ACC112 (cell line): ENCODE measurements at regions not wholly inside any gene's neighbourhood (a gene's known extent, or its start where the extent isn't known, plus 50 kb on each side); places are given as distances from the start of the nearest gene placed in this dataset.
"Not testable (repeated sequence)": the region's sequence is repeated elsewhere in the genome, so short reads cannot be mapped to it uniquely, and the experiment has no call there.

Experiments used
- H2AFZ ChIP-seq: fragments of 200-600 bp; sonication (generic); one replicate; pipeline ENCODE4 v1.6.0; 2017; ENCODE audit warnings: antibody characterized with exemption, low read length; ENCODE audit not compliant: unreplicated experiment
- H3K27ac ChIP-seq: fragments of 200-600 bp; sonication (generic); 2 replicates; pipeline ENCODE4 v1.5.1; 2014; ENCODE audit warnings: low read depth, mild to moderate bottlenecking, antibody characterized with exemption, low read length, moderate library complexity
- H3K27me3 ChIP-seq: fragments of 200-600 bp; sonication (generic); 2 replicates; pipeline ENCODE4 v1.6.1; 2014; ENCODE audit warnings: mild to moderate bottlenecking, antibody characterized with exemption, low read length, moderate library complexity, mixed read lengths; ENCODE audit not compliant: insufficient read depth
- H3K36me3 ChIP-seq: fragments of 200-600 bp; sonication (generic); 2 replicates; pipeline ENCODE4 v1.6.1; 2016; ENCODE audit warnings: mild to moderate bottlenecking, antibody characterized with exemption, low read length, moderate library complexity, mixed read lengths; ENCODE audit not compliant: insufficient read depth
- H3K4me1 ChIP-seq: fragments of 200-600 bp; sonication (generic); one replicate; pipeline ENCODE4 v1.6.1; 2016; ENCODE audit warnings: low read length, mixed read lengths; ENCODE audit not compliant: insufficient read depth, unreplicated experiment, control insufficient read depth
- H3K4me3 ChIP-seq: fragments of 200-600 bp; sonication (generic); 2 replicates; pipeline ENCODE4 v1.5.1; 2014; ENCODE audit warnings: mild to moderate bottlenecking, low read depth, low read length
- H3K79me2 ChIP-seq: fragments of 200-600 bp; sonication (generic); one replicate; pipeline ENCODE4 v1.6.0; 2016; ENCODE audit warnings: low read length; ENCODE audit not compliant: control insufficient read depth, unreplicated experiment, insufficient read depth

DNA sequence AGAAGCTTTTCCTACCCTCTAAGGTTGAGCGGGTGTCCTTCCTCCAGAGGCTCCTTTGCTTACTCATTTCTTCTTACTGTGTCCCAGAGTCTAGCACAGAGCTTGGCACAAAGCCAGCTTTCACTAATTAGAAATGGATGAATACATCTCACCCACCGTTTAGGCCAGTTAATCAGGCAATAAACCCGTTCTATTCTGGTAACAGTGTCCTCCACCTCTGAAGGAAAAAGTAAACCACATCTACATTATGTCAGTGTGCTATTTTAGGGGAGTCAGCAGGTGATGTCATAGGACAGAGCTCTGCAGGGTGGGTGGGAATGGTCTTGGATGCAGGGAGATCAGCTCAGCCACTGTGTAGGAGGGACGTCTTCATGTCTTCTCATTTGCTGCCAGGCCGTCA, 109.2 kb downstream of the OSTF1 start:
- Histone ChIP-seq H3K4me1 (no peaks in the 10 kb centered on the region), H3K27me3 (0 out of 2 replicates have a peak, but pooled peaks cover 3% of the 10 kb centered on the region), H3K36me3 (no peaks in the 10 kb centered on the region), H3K4me3 (no peak overlapping the region), H3K27ac (no peak overlapping the region), H2AFZ (no peak overlapping the region), H3K79me2 (no peaks in the 10 kb centered on the region)

DNA sequence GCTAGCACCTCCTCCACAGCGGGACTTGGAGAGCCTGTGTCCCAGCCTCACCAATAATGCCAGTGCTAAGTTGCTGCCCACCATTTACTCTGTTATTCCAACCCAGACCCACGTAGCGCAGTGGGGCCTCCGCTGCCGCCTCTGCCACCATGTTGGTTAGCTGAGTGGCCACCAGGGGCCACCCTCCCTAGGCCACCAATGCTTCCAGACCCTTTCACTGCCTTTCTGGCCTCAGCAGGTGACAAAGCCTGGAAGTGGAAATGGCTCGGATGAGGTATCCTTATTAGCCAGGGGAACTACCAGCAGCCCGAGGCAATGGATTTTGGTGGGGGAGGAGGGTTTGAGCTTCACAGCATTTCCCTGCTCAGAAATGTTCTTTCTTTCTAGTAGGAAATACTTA, 110.1 kb downstream of the OSTF1 start:
- H3K79me2 ChIP-seq, result no peaks in the 10 kb centered on the region
- H3K4me1 ChIP-seq, result no peaks in the 10 kb centered on the region
- no peak overlapping the region for H3K4me3 ChIP-seq
- H3K27ac ChIP-seq, result no peak overlapping the region
- no peak overlapping the region for H2AFZ ChIP-seq
- 0 out of 2 replicates have a peak, but pooled peaks cover 3% of the 10 kb centered on the region for H3K27me3 ChIP-seq
- H3K36me3 ChIP-seq, result no peaks in the 10 kb centered on the region

DNA sequence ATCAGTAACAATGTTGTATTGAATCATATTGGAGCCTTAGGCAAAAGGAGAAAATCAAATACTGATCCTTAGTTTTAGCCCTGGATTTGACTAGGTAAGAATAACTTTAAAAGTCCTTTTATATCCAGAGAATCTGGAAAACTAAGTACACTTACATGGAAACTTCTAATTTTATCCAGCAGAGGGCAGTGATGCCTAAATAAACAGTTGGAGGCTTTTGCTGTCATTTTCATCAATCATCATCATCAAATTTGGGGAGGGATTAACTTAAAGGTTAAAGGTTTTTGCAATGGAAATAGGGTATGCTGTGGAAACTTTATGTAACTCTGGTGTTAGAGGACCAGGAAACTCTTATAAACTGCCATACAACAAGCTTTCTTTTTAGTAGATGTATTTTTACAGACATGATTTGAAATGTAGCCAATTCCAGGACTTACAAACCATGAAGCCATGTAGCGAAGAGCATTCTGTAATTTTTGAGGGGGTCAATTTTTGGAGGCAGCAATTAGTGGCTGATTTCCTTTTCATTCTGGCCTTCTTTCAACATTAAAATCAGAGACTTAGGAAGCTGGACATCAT, 112.7 kb downstream of the OSTF1 start:
- no peaks in the 10 kb centered on the region for H3K27me3 ChIP-seq
- no peak overlapping the region for H2AFZ ChIP-seq
- H3K36me3 ChIP-seq, result no peaks in the 10 kb centered on the region

DNA sequence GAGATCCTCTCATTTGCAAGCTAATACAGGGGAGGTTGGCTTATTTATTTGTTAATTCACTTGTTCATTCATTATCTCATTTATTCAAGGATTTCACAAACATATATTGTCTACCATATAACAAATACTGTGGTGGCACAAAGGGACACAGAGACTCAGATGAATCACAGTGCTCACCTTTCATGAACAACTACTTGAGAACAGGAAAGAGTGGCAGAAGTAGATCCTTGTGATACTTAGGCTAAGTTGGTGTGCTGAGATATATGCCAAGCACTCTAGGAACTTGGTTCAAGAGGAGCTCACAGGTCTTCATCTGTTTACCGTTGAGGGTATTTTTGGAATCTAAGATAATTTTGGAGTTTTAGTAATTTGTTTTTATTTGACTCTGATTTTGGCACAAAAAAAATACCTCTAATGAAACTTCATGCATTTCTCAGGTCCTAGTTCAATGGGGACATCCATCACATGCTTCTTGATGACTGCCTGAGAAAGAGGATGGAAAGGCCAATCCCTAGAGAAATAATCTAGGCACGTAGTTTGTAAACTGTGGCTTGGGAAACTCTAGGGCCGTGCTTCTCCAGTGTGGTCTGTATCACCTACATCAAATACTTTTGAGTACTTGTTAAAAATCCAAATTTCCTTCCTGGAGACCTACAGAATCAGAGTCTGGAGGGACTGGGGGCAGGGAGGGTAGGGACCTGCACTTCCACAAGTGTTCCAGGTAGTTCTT, 113.3 kb downstream of the OSTF1 start:
- Histone ChIP-seq H3K79me2 (no peaks in the 10 kb centered on the region), H3K36me3 (no peaks in the 10 kb centered on the region), H3K27me3 (no peaks in the 10 kb centered on the region), H2AFZ (no peak overlapping the region), H3K4me1 (no peaks in the 10 kb centered on the region), H3K27ac (no peak overlapping the region), H3K4me3 (no peak overlapping the region)

More for the DNA sequence above, 112.7 kb downstream of the OSTF1 start:
- Histone ChIP-seq H3K79me2 (no peaks in the 10 kb centered on the region), H3K4me1 (no peaks in the 10 kb centered on the region), H3K4me3 (no peak overlapping the region), H3K27ac (no peak overlapping the region)

DNA sequence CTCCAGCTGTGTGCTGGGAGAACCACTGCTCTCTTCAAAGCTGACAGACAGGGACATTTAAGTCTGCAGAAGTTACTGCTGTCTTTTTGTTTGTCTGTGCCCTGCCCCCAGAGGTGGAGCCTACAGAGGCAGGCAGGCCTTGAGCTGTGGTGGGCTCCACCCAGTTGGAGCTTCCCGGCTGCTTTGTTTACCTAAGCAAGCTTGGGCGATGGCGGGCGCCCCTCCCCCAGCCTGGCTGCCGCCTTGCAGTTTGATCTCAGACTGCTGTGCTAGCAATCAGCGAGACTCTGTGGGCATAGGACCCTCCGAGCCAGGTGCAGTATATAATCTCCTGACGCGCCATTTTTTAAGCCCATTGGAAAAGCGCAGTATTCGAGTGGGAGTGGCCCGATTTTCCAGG, 119.7 kb downstream of the OSTF1 start:
- not testable (repeated sequence) for H3K4me1 ChIP-seq, H2AFZ ChIP-seq, H3K27ac ChIP-seq, H3K4me3 ChIP-seq, H3K79me2 ChIP-seq, H3K36me3 ChIP-seq, H3K27me3 ChIP-seq

DNA sequence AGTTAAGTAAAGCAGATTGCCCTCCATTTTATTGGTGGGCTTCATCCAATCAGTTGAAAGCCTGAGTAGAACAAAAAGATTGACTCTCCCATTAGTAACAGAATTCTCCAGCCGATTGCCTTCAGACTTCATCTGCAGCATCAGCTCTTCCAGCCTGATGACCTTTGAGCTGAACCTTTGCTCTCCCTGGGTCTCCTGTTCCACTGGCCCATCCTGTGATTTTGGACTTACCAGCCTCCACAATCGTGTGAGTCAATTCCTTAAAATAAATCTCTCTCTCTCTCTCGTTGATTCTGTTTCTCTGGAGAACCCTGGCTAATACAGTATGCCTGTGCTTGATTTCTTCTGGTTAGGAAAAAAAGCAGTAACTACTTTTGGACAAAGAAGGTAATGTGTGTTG, 121.9 kb downstream of the OSTF1 start:
- H3K36me3 ChIP-seq, result no peaks in the 10 kb centered on the region
- no peaks in the 10 kb centered on the region for H3K79me2 ChIP-seq
- H2AFZ ChIP-seq, result no peak overlapping the region
- H3K27me3 ChIP-seq, result 0 out of 2 replicates have a peak, but pooled peaks cover 2% of the 10 kb centered on the region
- H3K4me3 ChIP-seq, result no peak overlapping the region
- no peak overlapping the region for H3K27ac ChIP-seq
- H3K4me1 ChIP-seq, result no peaks in the 10 kb centered on the region

DNA sequence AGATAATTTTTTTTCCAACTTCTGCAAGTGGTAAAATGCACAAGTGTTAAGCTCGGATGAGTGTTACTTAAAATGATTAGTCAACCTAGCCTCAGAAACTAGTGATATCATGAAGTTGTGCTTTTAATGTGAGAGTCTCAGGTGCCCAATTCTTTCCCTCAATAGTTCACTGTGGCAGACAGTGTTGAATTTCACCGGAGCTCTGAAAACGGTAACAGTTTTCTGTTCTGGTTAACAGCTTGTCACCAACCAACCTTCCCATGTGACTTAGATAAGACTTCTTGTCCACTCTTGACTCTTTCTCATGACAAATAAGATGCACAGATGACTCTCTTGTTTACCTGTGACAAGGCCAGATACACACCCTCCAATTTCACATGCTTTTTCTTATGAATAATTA, 125.5 kb downstream of the OSTF1 start:
- H3K4me1 ChIP-seq, result no peaks in the 10 kb centered on the region
- no peaks in the 10 kb centered on the region for H3K79me2 ChIP-seq
- no peak overlapping the region for H3K27ac ChIP-seq
- peaks cover 2% of the 10 kb centered on the region; the same call in 1 of the 2 replicates for H3K27me3 ChIP-seq
- H3K4me3 ChIP-seq, result no peak overlapping the region
- H3K36me3 ChIP-seq, result no peaks in the 10 kb centered on the region
- no peak overlapping the region for H2AFZ ChIP-seq

DNA sequence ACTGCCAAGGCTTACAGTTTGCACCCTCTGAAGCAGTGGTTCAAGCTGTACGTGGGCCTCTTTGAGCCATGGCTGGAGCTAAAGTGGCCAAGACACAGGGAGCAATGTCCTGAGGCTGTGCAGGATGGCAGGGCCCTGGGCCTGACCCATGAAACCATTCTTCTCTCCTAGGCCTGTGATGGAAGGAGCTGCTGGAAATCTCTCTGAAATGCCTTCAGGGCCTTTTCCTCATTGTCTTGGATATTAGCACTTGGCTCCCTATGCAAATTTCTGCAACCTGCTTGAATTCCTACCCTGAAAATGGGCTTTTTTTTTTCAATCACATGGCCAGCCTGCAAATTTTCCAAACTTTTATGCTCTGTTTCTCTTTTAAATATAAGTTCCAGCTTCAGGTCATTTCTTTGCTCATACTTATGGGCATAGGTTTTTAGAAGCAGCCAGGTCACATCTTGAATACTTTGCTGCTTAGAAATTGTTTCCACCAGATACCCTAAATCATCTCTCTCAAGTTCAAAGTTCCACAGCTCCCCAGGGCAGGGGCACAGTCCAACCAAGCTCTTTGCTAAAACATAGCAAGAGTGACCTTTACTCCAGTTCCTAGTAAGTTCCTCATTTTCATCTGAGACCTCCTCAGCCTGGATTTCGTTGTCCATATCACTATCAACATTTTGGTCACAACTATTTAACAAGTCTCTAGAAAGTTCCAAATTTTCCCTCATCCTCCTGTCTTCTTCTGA, 138.3 kb downstream of the OSTF1 start:
- Histone ChIP-seq H3K79me2 (no peaks in the 10 kb centered on the region), H3K4me1 (no peaks in the 10 kb centered on the region), H2AFZ (no peak overlapping the region), H3K27me3 (no peaks in the 10 kb centered on the region), H3K27ac (no peak overlapping the region), H3K36me3 (no peaks in the 10 kb centered on the region), H3K4me3 (no peak overlapping the region)

DNA sequence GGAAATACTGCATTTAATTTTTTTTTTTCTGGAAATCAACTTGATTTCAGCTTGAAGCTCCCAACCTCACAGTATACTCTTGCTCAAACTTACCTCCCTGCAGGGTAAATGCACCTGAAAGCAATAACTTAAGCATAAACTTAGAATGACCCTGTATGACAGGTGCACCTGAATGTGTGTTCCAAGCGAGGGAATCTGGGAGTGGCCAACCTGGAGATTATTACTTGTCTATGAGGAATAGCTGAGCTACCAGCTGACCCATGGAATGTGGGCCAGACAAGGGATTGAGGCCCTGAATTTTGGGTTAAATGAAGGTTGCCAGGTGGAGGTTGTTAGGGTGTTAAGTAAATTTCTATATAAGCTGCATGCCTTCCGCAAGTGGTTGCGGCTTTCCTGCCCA, 140.6 kb downstream of the OSTF1 start:
- no peaks in the 10 kb centered on the region for H3K79me2 ChIP-seq
- no peak overlapping the region for H3K27ac ChIP-seq

DNA sequence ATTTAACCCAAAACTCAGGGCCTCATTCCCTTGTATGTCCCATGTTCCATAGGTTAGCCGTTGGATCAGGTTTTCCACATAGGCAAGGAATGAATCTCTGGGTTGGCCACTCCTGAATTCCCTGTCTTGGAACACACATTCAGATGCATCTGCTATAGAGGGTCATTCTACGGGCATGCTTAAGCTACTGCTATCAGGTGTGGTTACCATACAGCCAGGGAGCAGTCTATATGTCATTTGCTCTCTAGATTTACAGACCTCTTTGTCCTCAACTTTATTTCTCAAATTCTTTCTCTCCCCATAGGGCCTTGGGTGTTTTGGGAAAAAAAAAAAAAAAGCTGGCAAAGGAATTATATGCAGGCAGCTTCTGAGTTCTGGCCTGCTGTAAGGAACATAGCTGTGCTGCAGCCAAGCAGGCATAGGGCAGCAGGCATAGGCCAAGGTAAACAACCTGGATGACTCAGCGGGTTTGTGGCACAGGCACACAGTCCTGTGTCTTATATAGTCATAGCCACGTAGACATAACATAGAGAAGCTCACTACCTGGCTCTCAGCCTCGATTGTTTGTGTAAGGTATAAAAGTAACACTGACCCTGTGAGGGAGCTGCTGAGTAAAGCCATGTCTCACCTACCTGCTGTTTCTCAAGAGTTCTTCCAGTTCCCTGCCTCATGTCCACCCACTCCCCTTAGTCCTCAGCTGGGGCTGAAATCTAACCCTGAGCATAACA, 141.5 kb downstream of the OSTF1 start:
- H3K4me3 ChIP-seq, result no peak overlapping the region

More for the DNA sequence above, 140.6 kb downstream of the OSTF1 start:
- Histone ChIP-seq H3K4me3 (no peak overlapping the region), H3K4me1 (no peaks in the 10 kb centered on the region), H3K36me3 (no peaks in the 10 kb centered on the region), H3K27me3 (no peaks in the 10 kb centered on the region), H2AFZ (no peak overlapping the region)

More for the DNA sequence above, 141.5 kb downstream of the OSTF1 start:
- Histone ChIP-seq H2AFZ (no peak overlapping the region), H3K36me3 (no peaks in the 10 kb centered on the region), H3K27ac (no peak overlapping the region), H3K79me2 (no peaks in the 10 kb centered on the region), H3K27me3 (no peaks in the 10 kb centered on the region), H3K4me1 (no peaks in the 10 kb centered on the region)
